ENCODE measurements at regions not wholly inside any gene's neighbourhood (a gene's known extent, or its start where the extent isn't known, plus 50 kb on each side); places are given as distances from the start of the nearest gene placed in this dataset.

GRCh38 chr6:18897350-18897749 is 510.2 kb downstream of the RNF144B start:
- DNase-seq (ENCODE audit: low read depth in 2 of 3, low spot score in 2 of 3), result no peak

- no peak for DNase-seq (ENCODE audit: low read depth in 2 of 3, low spot score in 2 of 3)
These were observed 517.5 kb downstream of the RNF144B start for GRCh38 chr6:18904681-18905080.

- no peak for DNase-seq (ENCODE audit: low read depth in 2 of 3, low spot score in 2 of 3)
These were observed 533.6 kb downstream of the RNF144B start for GRCh38 chr6:18920701-18921100.

- DNase-seq (ENCODE audit: low read depth in 2 of 3, low spot score in 2 of 3), result no peak
These were observed 543.9 kb downstream of the RNF144B start for GRCh38 chr6:18931086-18931485.

GRCh38 chr6:18958146-18958545 is 571.0 kb downstream of the RNF144B start:
- no peak for DNase-seq (ENCODE audit: low read depth in 2 of 3, low spot score in 2 of 3)

GRCh38 chr6:18961566-18961965 is 574.4 kb downstream of the RNF144B start:
- no peak for DNase-seq (ENCODE audit: low read depth in 2 of 3, low spot score in 2 of 3)

- DNase-seq (ENCODE audit: low read depth in 2 of 3, low spot score in 2 of 3), result no peak
These were observed 575.3 kb downstream of the RNF144B start for GRCh38 chr6:18962361-18962905.

GRCh38 chr6:18963439-18963838 is 576.3 kb downstream of the RNF144B start:
- no peak for DNase-seq (ENCODE audit: low read depth in 2 of 3, low spot score in 2 of 3)

- no peak for DNase-seq (ENCODE audit: low read depth in 2 of 3, low spot score in 2 of 3)
These were observed 586.1 kb downstream of the RNF144B start for GRCh38 chr6:18973251-18973650.

GRCh38 chr6:18976091-18976490 is 588.9 kb downstream of the RNF144B start:
- no peak for DNase-seq (ENCODE audit: low read depth in 2 of 3, low spot score in 2 of 3)

- no peak for DNase-seq (ENCODE audit: low read depth in 2 of 3, low spot score in 2 of 3)
These were observed 589.8 kb downstream of the RNF144B start for GRCh38 chr6:18976966-18977365.

- DNase-seq (ENCODE audit: low read depth in 2 of 3, low spot score in 2 of 3), result no peak
These were observed 591.4 kb downstream of the RNF144B start for GRCh38 chr6:18978337-18979128.

GRCh38 chr6:18985061-18985460 is 597.9 kb downstream of the RNF144B start:
- DNase-seq (ENCODE audit: low read depth in 2 of 3, low spot score in 2 of 3), result no peak

GRCh38 chr6:18985996-18986395 is 598.8 kb downstream of the RNF144B start:
- no peak for DNase-seq (ENCODE audit: low read depth in 2 of 3, low spot score in 2 of 3)

- no peak for DNase-seq (ENCODE audit: low read depth in 2 of 3, low spot score in 2 of 3)
These were observed 601.5 kb downstream of the RNF144B start for GRCh38 chr6:18988636-18989035.

- DNase-seq (ENCODE audit: low read depth in 2 of 3, low spot score in 2 of 3), result peak in 2 of 3 donors; percentile 66 to 83
These were observed 603.2 kb downstream of the RNF144B start for GRCh38 chr6:18990059-18990978.

- DNase-seq (ENCODE audit: low read depth in 2 of 3, low spot score in 2 of 3), result peak in 2 of 3 donors; percentile 9 to 45
These were observed 610.3 kb downstream of the RNF144B start for GRCh38 chr6:18997375-18997826.

- no peak for DNase-seq (ENCODE audit: low read depth in 2 of 3, low spot score in 2 of 3)
These were observed 615.9 kb downstream of the RNF144B start for GRCh38 chr6:19002976-19003560.

GRCh38 chr6:19004176-19004575 is 617.0 kb downstream of the RNF144B start:
- DNase-seq (ENCODE audit: low read depth in 2 of 3, low spot score in 2 of 3), result no peak

- no peak for DNase-seq (ENCODE audit: low read depth in 2 of 3, low spot score in 2 of 3)
These were observed 622.6 kb downstream of the RNF144B start for GRCh38 chr6:19009769-19010168.

Data from hematopoietic multipotent progenitor cell (in vitro differentiated cells).